GM21515 (cell line): ENCODE measurements at regions not wholly inside any gene's neighbourhood (a gene's known extent, or its start where the extent isn't known, plus 50 kb on each side); places are given as distances from the start of the nearest gene placed in this dataset.
"Not testable (repeated sequence)": the region's sequence is repeated elsewhere in the genome, so short reads cannot be mapped to it uniquely, and the experiment has no call there.

Experiments
- ATAC-seq: cut with Tn5 transposase; IDR thresholded peaks from one replicate; pipeline ENCODE4 v1.9.1; 2021; ENCODE audit not compliant: unreplicated experiment

DNA sequence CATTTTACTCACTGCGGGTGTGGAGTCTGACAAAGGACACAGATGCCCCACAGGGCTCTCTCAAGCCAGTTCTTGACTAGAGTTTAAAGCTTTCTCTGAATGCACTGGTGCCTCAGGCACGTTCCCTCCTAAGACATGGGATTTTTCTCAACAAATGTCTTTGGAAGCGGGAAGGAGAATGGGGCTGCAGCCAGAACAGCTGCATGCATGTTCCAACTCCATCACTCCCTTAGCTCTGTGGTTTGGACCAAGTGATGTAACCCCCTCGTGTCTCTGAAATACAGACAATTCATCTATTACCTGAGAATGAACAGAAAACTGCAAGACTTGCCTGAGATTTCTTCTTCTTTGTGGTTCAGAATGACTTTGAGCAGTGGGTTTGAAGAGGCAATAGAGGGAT is 141.7 kb upstream of the SERPINE2 start:
- ATAC-seq, result no peak

- no peak for ATAC-seq
These were observed 139.0 kb upstream of the SERPINE2 start for GRCh38 chr2:224178056-224178455.

DNA sequence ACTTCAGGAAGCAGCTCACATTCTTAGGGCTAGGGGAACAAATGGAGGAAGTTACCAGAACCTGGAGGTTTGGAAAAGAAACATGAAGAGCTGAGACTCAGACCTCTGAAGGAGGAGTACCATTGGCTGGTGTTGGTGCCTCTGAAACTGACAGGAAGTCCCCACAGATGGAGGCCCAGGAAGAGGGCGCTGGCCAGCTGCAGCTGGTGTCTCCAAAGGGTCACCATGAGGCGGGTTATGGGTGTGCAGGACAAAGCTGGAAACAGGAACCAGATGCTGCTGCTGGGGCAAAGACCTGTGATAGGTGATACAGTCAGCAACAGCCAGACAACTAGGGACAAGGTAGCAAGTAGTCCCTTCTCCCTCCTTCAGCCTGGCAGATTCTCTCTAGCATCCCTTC is 136.5 kb upstream of the SERPINE2 start:
- no peak for ATAC-seq

DNA sequence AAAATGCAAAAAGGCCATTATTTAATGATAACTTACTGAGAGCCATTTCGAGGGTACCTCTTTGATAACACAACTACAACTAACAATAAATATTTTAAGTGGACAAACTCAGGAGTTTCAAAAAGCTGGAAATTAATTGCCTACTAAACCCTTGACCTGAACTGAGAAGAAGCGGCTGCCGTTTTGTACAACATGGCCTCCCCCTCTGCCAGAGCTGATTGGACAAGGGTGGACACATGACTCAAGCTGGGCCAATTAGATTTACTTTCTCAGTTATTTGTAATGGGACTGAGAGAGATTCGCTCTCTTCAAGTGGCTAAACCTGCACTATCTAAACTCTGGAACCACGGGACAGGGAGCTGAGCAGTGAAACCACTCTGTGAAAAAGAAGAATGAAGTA is 135.9 kb upstream of the SERPINE2 start:
- no peak for ATAC-seq

DNA sequence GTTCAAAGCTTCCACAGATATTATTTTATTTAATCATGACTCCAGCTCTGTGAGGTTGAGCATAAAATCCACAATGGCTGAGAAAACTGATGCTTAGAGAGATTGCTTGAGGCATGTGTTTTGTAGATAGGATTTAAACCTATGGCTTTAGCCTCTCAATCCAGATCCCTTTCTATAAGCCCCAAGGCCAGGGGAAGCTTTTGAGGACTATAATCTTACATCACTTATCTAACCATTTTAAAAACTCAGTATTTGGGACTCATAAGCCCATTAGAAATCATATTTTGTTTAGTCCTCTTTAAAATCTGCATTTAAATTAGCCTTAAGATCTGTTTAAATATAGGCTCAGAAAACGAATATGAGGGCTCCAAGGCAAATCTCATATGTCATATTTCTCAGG is 135.4 kb upstream of the SERPINE2 start:
- ATAC-seq, result no peak

DNA sequence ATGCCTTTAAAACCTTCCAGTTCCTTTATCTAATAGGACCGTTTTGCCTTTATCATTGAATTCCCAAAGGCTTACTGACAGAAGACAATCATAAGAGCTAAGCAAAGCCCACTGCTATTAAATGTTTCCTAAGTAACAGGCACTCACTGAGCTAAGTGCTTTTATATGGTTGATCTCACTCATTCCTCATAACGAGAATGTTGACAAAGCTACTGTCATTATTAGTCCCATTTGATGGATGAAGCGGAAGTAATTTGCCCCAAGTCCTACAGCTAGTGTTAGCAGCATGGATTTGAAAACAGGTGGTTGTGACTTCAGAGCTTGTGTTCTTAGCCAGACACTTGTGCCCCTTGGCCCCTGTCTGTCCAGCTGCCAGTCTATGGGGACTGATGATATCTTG is 134.8 kb upstream of the SERPINE2 start:
- ATAC-seq, result no peak

- no peak for ATAC-seq
These were observed 134.1 kb upstream of the SERPINE2 start for GRCh38 chr2:224173210-224173609.

- ATAC-seq, result no peak
These were observed 132.1 kb upstream of the SERPINE2 start for GRCh38 chr2:224171226-224171625.

DNA sequence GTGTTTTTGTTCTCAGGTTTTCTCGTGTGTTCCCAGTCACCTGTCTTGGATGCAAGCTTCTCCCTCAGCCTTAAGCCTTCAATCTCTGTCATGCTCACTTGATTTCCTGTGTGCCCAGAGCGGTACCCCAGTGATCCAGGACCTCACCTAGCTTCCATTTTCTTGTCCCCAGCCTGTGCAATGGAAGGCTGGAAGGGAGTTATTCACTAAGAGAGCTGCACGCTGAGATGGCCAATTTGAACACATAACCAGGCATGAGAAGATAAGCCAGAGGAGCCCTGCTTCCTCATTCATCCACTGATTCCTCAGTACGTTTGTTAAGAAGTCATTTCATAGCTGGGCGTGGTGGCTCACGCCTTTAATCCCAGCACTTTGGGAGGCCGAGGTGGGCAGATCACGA is 130.8 kb upstream of the SERPINE2 start:
- no peak for ATAC-seq

DNA sequence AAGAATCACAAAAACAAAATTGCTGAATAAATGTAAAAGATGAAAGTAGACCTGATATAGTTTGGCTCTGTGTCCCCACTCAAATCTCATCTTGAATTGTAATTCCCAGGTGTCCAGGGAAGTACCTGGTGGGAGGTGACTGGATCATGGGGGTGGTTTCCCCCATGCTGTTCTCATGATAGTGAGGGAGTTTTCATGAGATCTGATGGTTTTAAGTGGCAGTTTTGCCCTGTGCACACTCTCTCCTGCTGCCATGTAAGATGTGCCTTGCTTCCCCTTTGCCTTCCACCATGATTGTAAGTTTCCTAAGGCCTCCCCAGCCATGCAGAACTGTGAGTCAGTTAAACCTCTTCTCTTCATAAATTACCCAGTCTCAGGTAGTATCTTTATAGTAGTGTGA is 128.7 kb upstream of the SERPINE2 start:
- not testable (repeated sequence) for ATAC-seq

- ATAC-seq, result no peak
These were observed 127.6 kb upstream of the SERPINE2 start for GRCh38 chr2:224166654-224167053.

GRCh38 chr2:224165901-224166319 is 126.8 kb upstream of the SERPINE2 start:
- ATAC-seq, result no peak

DNA sequence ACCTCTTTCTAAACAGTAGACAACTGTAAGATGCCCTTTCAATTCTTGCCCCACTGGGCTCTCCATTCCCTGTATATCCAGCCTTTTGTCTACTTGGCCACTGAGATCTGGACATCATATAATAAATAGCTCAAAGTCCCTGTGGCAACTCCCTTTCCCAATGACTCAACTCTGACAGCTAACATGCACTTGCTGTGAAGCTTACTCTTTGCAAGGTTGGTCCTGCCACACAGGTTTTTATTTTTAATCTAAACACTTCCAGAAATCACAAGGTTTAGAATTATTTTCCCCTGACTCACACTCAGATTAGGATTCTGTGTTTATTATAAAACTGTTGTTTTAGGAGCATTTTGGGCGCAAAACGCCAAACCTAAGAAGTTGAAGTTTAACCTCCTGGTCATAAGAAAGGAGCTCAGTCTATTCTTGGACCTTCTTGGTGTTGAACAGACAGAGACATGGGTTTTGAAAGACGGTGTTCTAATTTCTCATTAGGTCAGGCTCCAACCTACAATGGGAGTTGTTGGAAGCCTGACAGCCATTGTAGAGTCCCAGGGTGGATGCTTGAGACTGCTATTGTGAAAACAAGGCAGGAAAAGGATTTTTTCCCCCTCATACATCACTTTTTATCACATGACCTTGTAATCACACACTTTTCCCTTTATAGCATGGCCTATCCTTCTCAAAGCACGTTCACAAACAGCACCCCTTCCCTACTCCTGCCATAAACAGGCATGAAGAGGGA is 124.7 kb upstream of the SERPINE2 start:
- ATAC-seq, result no peak

DNA sequence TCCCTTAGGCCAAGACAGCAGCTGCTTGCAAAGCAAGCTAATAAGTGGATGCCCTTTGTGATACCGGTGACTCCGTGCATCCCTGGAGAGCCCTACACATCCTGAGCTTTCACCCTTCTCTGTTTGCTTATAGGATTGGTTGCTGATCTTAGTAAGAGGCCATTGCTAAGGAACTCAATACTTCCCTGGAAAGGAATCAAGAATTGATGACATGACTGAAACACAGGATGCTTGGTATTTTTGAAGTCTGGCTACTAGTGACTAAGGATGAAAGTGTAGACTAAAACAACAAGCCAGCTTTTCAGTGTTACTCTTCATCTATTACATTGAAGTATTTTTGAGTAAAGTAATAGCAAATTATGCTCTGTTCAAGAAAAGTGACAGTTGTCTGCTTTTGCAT is 123.0 kb upstream of the SERPINE2 start:
- ATAC-seq, result no peak

DNA sequence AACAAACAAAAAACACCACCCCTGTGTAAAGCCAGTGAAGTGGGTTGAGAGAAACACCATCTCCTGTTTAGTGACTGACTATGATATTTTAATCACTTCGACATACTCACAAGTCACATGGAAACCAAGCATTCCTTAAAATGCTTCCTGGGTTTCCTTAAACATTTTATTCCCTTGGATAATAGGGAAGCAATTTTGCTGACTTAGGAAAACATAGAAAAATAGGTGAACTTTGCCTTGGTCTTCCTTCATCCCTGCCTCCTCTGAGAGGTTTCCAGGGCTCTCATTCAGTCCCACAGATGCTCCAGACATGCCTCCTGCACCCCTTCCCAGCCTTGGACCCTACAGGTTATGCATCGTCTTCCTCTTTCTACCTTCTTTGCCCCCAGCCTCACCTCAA is 122.6 kb upstream of the SERPINE2 start:
- no peak for ATAC-seq

GRCh38 chr2:224160917-224161316 is 121.8 kb upstream of the SERPINE2 start:
- ATAC-seq, result no peak

DNA sequence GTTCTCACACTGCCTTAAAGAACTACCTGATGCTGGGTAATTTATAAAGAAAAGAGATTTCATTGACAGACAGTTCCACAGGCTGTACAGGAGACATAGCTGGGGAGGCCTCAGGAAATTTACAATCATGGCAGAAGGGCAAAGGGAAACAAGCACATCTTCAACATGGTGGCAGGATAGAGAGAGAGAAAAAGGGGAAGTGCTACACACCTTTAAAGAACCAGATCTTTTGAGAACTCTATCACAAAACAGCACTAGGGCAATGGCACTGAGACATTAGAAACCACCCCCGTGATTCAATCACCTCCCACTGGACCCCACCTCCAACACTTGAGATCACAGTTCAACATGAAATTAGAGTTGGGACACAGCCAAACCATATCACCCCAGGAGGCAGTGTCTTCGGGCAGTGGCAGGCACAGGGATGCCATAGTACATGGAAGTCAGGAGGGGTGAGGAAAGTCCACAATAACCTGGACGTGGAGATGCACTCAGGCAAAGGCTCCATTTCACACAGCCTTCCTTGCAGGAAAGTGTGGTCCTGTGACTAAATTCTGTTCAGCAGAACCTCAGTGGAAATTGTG is 120.4 kb upstream of the SERPINE2 start:
- ATAC-seq, result no peak

- no peak for ATAC-seq
These were observed 119.7 kb upstream of the SERPINE2 start for GRCh38 chr2:224158831-224159230.

DNA sequence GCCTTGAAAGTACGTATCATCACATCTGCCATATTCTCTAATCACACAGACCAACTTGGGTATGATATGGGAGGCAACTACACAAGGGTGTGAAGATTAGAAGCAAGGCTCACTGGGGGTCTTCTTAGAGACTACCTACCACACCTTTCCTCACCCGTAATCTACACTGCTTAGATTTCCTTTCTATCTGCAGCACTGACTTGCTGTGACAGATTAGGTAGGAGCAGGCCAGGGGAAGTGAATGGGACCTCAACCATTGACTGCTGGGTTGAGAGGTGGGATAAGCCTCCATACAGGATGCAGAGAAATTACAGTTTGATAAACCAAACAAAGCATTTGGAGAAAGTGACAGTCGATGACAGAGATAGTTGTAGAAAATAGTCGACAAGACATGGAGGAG is 119.0 kb upstream of the SERPINE2 start:
- ATAC-seq, result no peak

DNA sequence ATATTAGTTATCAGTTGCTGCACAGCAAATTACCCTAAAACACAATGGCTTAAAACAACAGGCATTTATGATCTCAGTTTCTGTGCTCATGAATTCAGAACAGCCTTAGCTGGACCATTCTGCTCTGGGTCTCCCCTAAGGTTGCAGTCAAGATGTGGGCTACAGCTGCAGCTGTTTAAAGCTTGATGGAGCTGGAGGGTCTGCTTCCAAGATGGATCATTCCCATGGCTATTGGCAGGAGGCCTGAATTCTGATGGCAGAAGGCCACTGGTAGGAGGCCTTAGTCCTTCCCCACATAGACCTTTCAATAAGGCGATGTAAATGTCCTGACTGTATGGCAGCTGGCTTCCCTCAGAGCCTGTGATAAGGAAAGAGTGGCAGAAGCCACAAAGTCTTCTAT is 118.6 kb upstream of the SERPINE2 start:
- no peak for ATAC-seq

DNA sequence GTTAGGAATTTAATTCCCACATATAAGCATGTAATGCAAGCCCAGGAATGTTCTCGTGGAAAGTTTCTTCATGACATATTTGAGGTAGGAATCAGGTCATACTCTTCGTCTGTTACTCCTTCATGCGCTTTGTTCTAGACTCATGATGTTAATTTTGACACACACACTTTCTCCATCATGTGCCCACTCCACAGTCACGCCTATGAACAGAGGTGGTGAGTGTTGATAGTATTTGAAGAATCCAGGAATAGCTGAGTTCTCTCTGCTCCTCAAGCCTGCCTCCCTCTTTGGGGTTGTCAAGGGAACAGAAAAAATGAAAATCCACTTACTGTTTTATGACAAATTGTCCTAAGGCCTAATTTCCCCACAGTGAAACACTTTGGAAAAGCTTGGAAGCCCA is 117.3 kb upstream of the SERPINE2 start:
- ATAC-seq, result no peak

DNA sequence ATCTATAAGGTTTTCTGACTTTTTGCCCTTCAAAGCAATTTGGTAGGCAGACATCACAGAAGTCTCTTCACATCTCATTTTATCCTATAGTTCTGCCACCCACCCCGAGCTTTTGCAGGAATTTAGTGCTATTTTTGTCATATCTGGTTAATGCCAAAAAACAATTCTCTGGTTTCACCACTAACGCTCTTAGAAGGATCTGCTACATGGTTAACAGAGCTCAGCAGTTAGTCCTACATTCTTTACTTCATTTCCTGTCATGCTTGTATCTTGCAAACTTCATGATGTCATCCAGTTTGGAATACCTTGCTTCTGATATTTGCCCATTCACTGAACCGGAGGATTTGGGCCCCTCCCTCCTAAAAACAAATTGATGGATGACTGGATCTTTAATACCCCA is 116.8 kb upstream of the SERPINE2 start:
- no peak for ATAC-seq

DNA sequence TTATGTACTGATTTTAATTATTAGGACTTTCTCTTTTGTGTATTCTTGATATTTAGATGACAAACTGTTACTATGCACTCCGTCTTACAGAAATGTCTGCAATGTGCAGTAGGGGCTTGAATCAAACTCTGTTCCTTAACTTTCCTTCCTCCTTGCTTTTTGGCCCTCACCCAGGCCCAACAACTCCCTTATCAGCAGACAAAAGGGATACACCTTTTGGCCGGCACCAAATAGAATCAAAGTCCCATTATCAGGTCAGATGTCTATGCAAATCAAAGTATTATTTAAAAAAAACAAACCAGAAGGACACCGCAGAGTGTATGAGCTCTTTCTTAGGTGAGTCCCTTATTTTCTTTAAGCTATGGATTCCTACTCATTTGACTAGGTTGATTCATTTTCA is 116.3 kb upstream of the SERPINE2 start:
- no peak for ATAC-seq
